ENCODE measurements at regions not wholly inside any gene's neighbourhood (a gene's known extent, or its start where the extent isn't known, plus 50 kb on each side); places are given as distances from the start of the nearest gene placed in this dataset.

DNA sequence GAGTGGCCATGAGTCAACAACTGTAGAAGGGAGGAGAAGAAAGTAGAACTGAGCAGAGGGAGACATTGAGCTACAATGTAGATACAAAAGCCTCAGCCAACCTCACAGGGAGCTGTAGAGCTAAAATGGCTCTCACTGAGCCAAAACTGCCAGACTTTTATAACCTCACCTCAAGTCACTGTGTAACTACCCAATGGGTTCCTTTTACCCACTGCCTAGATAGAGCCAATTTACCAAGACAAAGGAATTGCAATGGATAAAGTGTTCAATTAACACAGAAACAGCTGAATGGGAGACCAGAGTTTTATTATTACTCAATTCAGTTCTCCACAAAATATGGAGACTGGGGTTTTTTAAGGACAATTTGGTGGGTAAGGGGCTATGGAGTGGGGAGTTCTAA is 938.9 kb upstream of the GRIA3 start:
- TF ChIP-seq, protein P1, sequence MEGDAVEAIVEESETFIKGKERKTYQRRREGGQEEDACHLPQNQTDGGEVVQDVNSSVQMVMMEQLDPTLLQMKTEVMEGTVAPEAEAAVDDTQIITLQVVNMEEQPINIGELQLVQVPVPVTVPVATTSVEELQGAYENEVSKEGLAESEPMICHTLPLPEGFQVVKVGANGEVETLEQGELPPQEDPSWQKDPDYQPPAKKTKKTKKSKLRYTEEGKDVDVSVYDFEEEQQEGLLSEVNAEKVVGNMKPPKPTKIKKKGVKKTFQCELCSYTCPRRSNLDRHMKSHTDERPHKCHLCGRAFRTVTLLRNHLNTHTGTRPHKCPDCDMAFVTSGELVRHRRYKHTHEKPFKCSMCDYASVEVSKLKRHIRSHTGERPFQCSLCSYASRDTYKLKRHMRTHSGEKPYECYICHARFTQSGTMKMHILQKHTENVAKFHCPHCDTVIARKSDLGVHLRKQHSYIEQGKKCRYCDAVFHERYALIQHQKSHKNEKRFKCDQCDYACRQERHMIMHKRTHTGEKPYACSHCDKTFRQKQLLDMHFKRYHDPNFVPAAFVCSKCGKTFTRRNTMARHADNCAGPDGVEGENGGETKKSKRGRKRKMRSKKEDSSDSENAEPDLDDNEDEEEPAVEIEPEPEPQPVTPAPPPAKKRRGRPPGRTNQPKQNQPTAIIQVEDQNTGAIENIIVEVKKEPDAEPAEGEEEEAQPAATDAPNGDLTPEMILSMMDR (IDR thresholded peaks at IDR 0.05; ENCODE audit: unreplicated experiment in 3 of 3): no peak
- Mint-ChIP-seq H3K4me1 (no peaks in the 10 kb centered on the region), H3K27ac (no peak overlapping the region), H3K27me3 (ENCODE audit: low read depth) (no peaks in the 10 kb centered on the region), H3K36me3 (ENCODE audit: low read depth) (no peaks in the 10 kb centered on the region), H3K4me3 (no peak overlapping the region), H3K9me3 (no peaks in the 10 kb centered on the region)

DNA sequence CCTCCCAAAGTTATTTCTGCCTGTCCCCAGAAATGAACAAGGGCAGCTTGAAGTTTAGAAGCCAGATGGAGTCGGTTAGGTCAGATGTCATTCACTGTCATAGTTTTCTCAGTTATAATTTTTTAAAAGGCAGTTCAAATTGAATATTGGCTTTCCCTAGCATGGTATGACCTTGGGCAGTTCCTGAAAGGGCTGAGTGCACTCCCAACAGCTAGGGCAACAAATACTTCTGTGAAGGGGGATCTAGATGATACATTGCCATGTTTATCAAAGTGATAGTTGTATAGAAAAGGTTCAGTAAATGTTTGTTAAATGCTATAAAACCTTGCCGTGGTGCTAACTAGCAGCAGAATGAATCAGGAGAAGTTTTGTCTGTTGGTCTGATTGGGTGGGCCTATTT is 938.1 kb upstream of the GRIA3 start:
- TF ChIP-seq, protein P1 (IDR thresholded peaks at IDR 0.05; ENCODE audit: unreplicated experiment in 3 of 3): no peak

DNA sequence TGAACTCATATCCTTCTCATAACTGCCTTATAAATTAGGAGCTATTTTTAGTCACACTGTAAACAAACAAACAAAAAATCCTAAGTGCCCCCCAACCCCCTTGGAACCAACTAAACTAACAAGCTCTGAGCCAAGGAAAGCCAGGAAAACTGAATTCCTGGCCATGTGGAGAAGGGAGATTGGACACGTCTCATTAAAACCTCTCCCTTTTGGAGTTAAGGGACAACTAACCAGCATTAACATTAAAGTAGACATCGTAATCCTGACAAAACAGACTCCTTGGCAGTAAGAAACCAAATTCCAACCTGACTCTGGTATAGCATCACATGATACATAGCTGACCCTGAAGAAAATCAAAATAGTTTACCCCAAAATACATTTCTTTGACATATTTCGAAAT is 937.1 kb upstream of the GRIA3 start:
- Mint-ChIP-seq H3K4me1 (no peaks in the 10 kb centered on the region), H3K4me3 (no peak overlapping the region), H3K27ac (no peak overlapping the region), H3K27me3 (ENCODE audit: low read depth) (no peaks in the 10 kb centered on the region), H3K36me3 (ENCODE audit: low read depth) (no peaks in the 10 kb centered on the region), H3K9me3 (no peaks in the 10 kb centered on the region)
- TF ChIP-seq, protein P1 (IDR thresholded peaks at IDR 0.05; ENCODE audit: unreplicated experiment in 3 of 3): no peak

More for the DNA sequence above, 938.1 kb upstream of the GRIA3 start:
- no peak overlapping the region for H3K4me3 Mint-ChIP-seq
- H3K4me1 Mint-ChIP-seq: no peaks in the 10 kb centered on the region
- H3K9me3 Mint-ChIP-seq: no peaks in the 10 kb centered on the region
- no peaks in the 10 kb centered on the region for H3K36me3 Mint-ChIP-seq (ENCODE audit: low read depth)
- no peaks in the 10 kb centered on the region for H3K27me3 Mint-ChIP-seq (ENCODE audit: low read depth)
- no peak overlapping the region for H3K27ac Mint-ChIP-seq

DNA sequence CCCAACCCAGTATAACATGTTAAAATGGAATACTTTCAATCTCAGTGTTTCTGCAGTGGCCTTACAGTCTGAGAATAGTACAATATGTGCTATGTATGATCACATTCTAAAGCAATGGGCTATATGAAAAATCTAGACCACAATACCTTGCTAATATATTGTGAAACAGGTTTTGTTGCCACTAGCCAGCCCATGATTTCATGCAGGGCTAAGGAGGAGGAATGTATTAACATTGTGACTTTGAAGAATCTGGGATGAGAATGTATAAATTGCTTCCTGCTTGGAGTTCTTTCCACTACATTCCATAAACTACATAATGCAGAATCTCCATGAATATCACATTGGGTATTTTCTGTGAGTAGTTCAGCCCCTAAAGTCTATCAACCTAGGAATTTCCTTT is 935.4 kb upstream of the GRIA3 start:
- Mint-ChIP-seq H3K9me3 (no peaks in the 10 kb centered on the region), H3K4me3 (no peak overlapping the region), H3K36me3 (ENCODE audit: low read depth) (no peaks in the 10 kb centered on the region), H3K4me1 (no peaks in the 10 kb centered on the region), H3K27me3 (ENCODE audit: low read depth) (no peaks in the 10 kb centered on the region), H3K27ac (no peak overlapping the region)
- TF ChIP-seq, protein P1 (IDR thresholded peaks at IDR 0.05; ENCODE audit: unreplicated experiment in 3 of 3): no peak

DNA sequence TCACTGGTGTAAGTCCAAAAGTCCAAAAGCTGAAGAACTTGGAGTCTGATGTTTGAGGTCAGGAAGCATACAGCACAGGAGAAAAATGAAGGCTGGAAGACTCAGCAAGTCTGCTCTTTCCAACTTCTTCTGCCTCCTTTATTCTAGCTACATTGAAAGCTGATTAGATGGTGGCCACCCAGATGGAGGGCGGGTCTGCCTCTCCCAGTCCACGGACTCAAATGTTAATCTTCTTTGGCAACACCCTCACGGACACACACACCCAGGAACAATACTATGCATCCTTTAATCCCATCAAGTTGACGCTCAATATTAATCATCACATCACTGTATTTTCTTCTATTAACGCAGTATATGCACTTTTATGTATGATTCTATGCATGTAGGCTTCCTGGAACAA is 931.6 kb upstream of the GRIA3 start:
- H3K27ac Mint-ChIP-seq: no peak overlapping the region
- TF ChIP-seq, protein P1 (IDR thresholded peaks at IDR 0.05; ENCODE audit: unreplicated experiment in 3 of 3): no peak
- no peaks in the 10 kb centered on the region for H3K4me1 Mint-ChIP-seq
- no peaks in the 10 kb centered on the region for H3K9me3 Mint-ChIP-seq
- H3K27me3 Mint-ChIP-seq (ENCODE audit: low read depth): no peaks in the 10 kb centered on the region
- no peak overlapping the region for H3K4me3 Mint-ChIP-seq
- H3K36me3 Mint-ChIP-seq (ENCODE audit: low read depth): no peaks in the 10 kb centered on the region

DNA sequence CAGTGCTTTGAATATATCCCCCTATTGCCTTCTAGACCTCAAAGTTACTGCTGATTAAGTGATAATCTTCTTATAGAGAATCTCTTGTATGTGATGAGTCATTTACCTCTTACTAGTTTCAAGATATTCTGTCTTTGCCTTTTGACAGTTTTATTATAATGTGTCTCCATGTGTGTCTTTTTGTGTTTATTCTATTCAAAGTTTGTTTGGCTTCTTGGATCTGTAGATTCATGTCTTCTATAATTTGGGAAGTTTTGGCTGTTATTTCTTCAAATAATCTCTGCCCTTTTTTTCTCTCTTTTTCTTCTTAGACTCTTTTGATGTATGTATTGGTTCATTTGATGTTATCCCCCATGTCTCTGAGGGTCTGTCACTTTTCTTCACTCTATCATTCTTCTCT is 915.7 kb upstream of the GRIA3 start:
- no peaks in the 10 kb centered on the region for H3K36me3 Mint-ChIP-seq (ENCODE audit: low read depth)
- peaks cover 25% of the 10 kb centered on the region for H3K9me3 Mint-ChIP-seq
- no peaks in the 10 kb centered on the region for H3K4me1 Mint-ChIP-seq
- H3K27ac Mint-ChIP-seq: no peak overlapping the region
- no peaks in the 10 kb centered on the region for H3K27me3 Mint-ChIP-seq (ENCODE audit: low read depth)
- H3K4me3 Mint-ChIP-seq: no peak overlapping the region
- TF ChIP-seq, protein P1 (IDR thresholded peaks at IDR 0.05; ENCODE audit: unreplicated experiment in 3 of 3): no peak

All from nephron (organoid).